SW 1271 (cell line): ENCODE measurements at regions not wholly inside any gene's neighbourhood (a gene's known extent, or its start where the extent isn't known, plus 50 kb on each side); places are given as distances from the start of the nearest gene placed in this dataset.
A peak's percentile ranks its signal among the peaks of the same experiment; 100 is the strongest.
"Not testable (repeated sequence)": the region's sequence is repeated elsewhere in the genome, so short reads cannot be mapped to it uniquely, and the experiment has no call there.

Experiments
- DNase-seq, 2 experiments: peaks; one replicate each; lab custom pipeline; 2025; lab: John Stamatoyannopoulos, UW

GRCh38 chr2:223469270-223470046, 132.7 kb downstream of the SCG2 start:
- DNase-seq, result no peak

GRCh38 chr2:223470602-223471001, 131.6 kb downstream of the SCG2 start:
- no peak for DNase-seq

- DNase-seq, result no peak
Measured at GRCh38 chr2:223472771-223473170, 129.4 kb downstream of the SCG2 start.

DNA sequence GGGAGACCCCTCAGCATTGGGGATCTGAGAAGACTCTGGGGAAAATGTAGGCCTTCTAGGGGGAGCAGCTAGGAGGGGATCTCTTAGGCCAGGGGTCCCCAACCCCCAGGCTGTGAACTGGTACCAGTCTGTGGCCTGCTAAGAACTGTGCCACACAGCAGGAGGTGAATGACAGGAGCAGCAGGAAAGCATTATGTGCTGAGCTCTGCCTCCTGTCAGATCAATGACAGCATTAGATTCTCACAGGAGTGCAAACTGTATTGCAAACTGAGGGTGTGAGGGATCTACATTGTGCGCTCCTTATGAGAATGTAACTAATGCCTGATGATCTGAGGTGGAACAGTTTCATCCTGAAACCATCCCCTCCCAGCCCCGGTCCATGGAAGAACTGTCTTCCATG, 127.3 kb downstream of the SCG2 start:
- DNase-seq, result no peak

DNA sequence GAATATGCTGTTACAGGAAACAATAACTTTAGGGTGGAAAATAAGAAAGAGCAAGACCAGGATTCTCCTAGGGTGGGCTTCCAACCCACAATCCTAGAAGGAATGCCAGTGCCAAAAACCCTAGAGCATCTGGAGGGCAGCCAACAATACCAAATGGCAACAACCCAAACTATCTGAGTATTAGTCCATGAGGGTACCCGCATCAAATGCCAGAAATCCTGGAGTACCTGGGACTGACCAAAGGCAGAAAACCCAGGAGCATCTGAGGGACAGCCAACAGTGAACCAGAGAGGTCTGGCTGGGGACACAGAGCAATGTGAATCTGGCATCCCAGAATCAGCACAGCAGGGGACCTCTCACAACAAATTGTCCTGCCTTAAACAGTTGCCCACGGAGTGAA, 126.3 kb downstream of the SCG2 start:
- DNase-seq, result no peak

- DNase-seq, result no peak
Measured at GRCh38 chr2:223477318-223477717, 124.8 kb downstream of the SCG2 start.

GRCh38 chr2:223481486-223481885, 120.7 kb downstream of the SCG2 start:
- DNase-seq, result no peak

DNA sequence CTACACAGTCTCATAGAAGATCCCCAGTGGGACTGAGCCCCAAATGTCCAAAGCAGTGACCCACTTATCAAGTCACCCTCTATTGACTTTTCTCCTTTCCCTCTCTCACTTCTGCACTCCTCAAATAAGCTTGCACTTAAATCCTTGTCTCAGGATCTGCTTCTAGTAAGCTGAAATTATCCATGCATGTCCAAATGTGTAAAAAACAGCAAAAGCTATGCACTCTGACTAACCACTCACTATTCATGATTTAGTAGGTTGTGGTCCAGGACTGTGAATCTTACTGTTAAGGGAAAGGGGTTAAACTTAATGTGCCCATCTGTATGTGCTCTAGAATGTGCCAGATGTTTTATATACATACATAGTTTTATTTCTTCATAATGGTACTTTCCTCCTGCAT, 115.4 kb downstream of the SCG2 start:
- no peak for DNase-seq

GRCh38 chr2:223487214-223487846, 114.8 kb downstream of the SCG2 start:
- DNase-seq, result no peak

DNA sequence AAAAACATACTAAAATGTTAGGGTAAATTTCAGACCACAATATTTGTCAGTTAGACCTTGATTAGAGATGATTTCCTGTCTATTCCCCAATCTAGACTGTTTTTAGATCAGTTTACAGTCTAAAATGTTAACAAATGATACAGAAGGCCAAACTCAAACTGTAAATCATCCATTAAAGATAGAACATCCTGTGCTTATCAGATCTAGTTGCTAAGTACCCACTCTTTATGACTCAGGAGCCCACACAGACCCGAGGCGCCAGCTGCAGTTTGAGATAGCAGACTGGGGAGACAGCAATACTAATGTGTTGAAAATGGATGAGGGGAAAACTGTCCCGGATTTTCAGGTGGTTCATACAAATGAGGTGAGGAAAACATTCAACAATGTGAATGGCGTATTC, 113.3 kb downstream of the SCG2 start:
- DNase-seq, result peak in 1 of 2 experiments; percentile 24

DNA sequence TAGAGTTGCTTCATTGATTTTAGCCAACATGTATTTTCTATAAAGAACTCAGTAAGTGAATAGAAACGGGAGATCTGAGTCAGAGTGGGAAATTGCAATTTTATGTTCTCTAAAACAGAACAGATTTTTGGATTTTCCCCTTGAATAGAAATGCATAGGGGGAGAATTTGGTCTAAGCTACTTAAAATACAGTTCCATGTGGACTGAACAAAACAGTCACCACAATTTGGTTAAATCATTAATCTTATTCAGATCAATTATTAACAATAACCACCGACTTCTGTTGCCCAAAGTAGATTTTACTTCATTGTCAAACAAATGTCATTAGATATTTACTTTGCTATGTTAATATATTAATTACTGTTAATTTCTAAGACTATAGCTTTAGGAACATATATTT, 107.7 kb downstream of the SCG2 start:
- DNase-seq, result no peak

DNA sequence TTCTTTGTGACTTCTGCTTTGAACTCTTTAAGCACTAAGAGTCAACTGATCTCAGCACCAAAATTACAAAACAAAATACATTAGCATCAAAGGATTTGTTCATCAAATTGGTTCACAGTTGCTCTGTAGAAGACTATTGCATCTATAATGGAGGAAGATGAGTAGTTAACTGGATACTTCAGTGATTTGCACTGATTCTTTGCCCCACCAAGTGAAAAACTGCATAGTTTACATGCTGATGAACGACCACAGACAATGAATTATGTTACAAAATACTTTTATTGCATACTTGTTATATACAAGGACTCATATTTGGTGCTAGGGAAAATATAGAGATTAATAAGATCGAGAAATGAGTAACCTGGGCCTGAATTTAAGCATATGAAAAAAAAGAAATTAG, 107.2 kb downstream of the SCG2 start:
- no peak for DNase-seq

- DNase-seq, result not testable (repeated sequence)
Measured at GRCh38 chr2:223496853-223497252, 105.3 kb downstream of the SCG2 start.

GRCh38 chr2:223500709-223501108, 101.5 kb downstream of the SCG2 start:
- no peak for DNase-seq

- DNase-seq, result no peak
Measured at GRCh38 chr2:223501641-223502040, 100.5 kb downstream of the SCG2 start.

- no peak for DNase-seq
Measured at GRCh38 chr2:223503746-223504145, 98.4 kb downstream of the SCG2 start.

DNA sequence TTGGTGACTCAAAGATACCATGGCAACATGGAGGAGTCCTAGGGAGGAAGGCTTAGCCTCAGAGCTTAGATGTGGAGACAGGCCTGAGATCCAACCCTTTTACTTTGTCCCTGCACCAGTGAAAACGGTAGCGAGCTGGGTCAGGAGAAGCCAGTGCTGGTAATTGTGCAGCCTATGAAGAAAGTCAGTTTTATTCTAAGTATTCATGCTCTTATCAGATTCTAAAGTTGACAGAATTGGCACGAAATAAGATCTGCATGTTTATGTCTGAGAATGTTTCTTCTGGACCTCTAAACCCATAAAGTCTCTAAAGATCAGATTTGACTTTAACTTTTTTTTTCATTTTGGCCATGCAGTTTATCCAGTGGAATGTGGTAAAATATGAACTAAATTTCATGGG, 93.8 kb downstream of the SCG2 start:
- DNase-seq, result no peak

GRCh38 chr2:223510713-223511112, 91.4 kb downstream of the SCG2 start:
- no peak for DNase-seq

DNA sequence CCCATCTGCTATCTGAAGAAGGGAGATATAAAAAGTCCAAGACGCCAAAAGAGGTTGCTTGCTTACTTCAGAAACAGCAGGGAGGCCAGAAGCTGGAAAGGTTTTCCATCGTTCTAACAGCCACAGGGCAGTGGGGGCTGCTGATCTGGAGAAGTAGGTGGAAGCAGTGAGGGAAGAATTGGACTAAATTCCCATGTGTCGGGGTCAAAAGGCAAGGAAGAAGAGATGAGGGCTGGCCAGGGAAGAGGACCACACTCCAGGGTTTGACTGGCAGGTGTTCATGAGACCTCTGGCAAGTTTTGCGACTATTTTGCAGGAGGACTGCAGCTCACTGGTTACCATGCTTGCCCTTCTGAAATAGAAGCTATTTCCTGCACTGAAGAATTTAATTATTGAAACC, 91.0 kb downstream of the SCG2 start:
- no peak for DNase-seq

DNA sequence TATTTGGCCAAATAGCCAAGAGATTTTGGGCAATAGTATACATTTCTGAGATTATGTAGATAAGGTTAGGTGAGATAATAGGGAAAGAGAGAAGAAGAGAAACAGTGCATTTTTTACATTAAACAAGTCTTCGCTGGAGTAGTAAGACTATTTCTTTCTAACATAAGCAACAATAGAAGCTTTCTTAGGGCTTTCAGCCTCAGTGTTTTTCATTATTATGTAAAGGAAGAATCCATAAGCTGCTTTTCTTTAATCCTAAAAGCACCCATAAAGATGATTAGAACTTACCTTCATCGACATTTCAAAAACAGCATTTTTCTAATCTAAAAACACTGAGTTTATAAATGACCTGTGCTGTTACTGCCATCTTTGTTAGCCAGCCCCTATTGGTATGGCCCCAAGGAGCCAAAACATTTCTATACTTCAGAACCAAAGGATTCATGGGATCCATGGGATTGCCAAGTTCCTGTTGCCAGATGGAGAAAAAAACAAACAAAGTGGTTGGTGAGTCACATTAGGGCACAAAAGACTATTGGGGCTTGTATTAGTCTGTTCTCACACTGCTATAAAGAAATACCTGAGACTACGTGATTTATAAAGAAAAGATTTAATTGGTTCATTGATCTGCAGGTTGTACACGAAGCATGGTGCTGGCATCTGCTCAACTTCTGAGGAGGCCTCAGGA, 88.2 kb downstream of the SCG2 start:
- DNase-seq, result no peak

- no peak for DNase-seq
Measured at GRCh38 chr2:223519471-223519870, 82.7 kb downstream of the SCG2 start.

GRCh38 chr2:223522796-223523195, 79.4 kb downstream of the SCG2 start:
- no peak for DNase-seq

DNA sequence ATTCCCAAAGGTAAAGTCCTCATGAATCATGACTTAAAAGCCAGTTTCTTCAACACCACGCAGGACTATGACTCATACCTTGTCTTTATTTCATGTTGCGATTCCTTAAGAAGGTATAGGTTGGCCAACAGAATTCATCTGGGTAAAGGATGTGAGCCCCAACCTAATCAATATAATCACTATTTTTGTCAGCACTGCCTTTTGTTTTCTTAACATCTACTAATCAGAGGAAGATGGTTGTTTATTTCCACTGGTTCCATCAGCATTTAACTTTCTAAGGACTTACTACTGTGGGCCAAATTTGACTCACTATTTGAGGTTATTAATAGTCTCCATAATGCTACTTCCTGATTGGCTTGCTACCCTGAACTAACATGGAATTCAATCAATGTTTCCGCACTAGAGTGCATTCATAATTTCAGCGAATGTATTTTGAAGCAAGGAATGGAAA, 78.6 kb downstream of the SCG2 start:
- DNase-seq, result no peak
